ENCODE measurements at regions not wholly inside any gene's neighbourhood (a gene's known extent, or its start where the extent isn't known, plus 50 kb on each side); places are given as distances from the start of the nearest gene placed in this dataset.

GRCh38 chr16:26777821-26778220, 288.9 kb upstream of the C16orf82 start (continued):
- TF ChIP-seq ETV6 (conservative IDR thresholded peaks at IDR 0.05 in 1 of 2, IDR thresholded peaks at IDR 0.05 in 1 of 2; ENCODE audit: borderline replicate concordance in 1 of 2, low read depth in 1 of 2): no peak

GRCh38 chr16:26787924-26788323, 278.8 kb upstream of the C16orf82 start:
- SMC1A ChIA-PET (ENCODE audit: uncharacterized antibody, unreplicated experiment): no interaction called here
- no TSS peak for BruUV-seq (replicated peaks)
- Histone ChIP-seq H3K36me3 (ENCODE audit: control insufficient read depth in 2 of 2, insufficient read depth in 2 of 2, low read length in 1 of 2) (no peaks in the 10 kb centered on the region), H3K9ac (ENCODE audit: control insufficient read depth, insufficient read depth, low read length) (no peak overlapping the region), H4K20me1 (ENCODE audit: control insufficient read depth, insufficient read depth) (no peaks in the 10 kb centered on the region), H3K27ac (ENCODE audit: control insufficient read depth, insufficient read depth) (no peak overlapping the region), H2AFZ (ENCODE audit: control insufficient read depth, low read depth, low read length) (no peak overlapping the region), H3K27me3 (replicated peaks in 1 of 2; ENCODE audit: control insufficient read depth in 2 of 2, insufficient read depth in 2 of 2, low read length in 1 of 2) (no peaks in the 10 kb centered on the region), H3K4me3 (no peak overlapping the region), H3K9me3 (replicated peaks; ENCODE audit: control insufficient read depth, insufficient read depth, low read length) (no peaks in the 10 kb centered on the region), H3K79me2 (ENCODE audit: control insufficient read depth, insufficient read depth, low read length) (no peaks in the 10 kb centered on the region), H3K4me1 (ENCODE audit: control insufficient read depth, insufficient read depth, low read length) (no peaks in the 10 kb centered on the region), H3K4me2 (ENCODE audit: control insufficient read depth, insufficient read depth) (no peak overlapping the region)
- POLR2A ChIA-PET: no interaction called here
- FAIRE-seq (no peak), DNase-seq (ENCODE audit: low read depth, low spot score) (no peak), ATAC-seq (no peak)
- intact Hi-C loops (cut with micrococcal nuclease; ENCODE audit: unreplicated experiment) (no loop called here), in situ Hi-C loops (cut with MboI) (no loop called here)
- CTCF ChIA-PET: no interaction called here
- WGBS (ENCODE audit: insufficient coverage, insufficient replicate concordance, low lambda C conversion rate, missing lambda C conversion rate): 23% methylated on average over 4 of the region's 4 CpGs
- RAD21 ChIA-PET (ENCODE audit: unreplicated experiment): no interaction called here
- TF ChIP-seq BACH1 (IDR thresholded peaks at IDR 0.05; ENCODE audit: borderline replicate concordance) (no peak), CREM (IDR thresholded peaks at IDR 0.05; ENCODE audit: low read depth) (0 out of 2 replicates have a peak, but pooled peaks have one; percentile 34)

- Histone ChIP-seq H3K9me3 (replicated peaks; ENCODE audit: control insufficient read depth, insufficient read depth, low read length) (no peaks in the 10 kb centered on the region), H4K20me1 (ENCODE audit: control insufficient read depth, insufficient read depth) (no peaks in the 10 kb centered on the region), H3K27me3 (replicated peaks in 1 of 2; ENCODE audit: control insufficient read depth in 2 of 2, insufficient read depth in 2 of 2, low read length in 1 of 2) (no peaks in the 10 kb centered on the region), H3K27ac (ENCODE audit: control insufficient read depth, insufficient read depth) (no peak overlapping the region), H3K4me2 (ENCODE audit: control insufficient read depth, insufficient read depth) (no peak overlapping the region), H2AFZ (ENCODE audit: control insufficient read depth, low read depth, low read length) (no peak overlapping the region), H3K4me1 (ENCODE audit: control insufficient read depth, insufficient read depth, low read length) (no peaks in the 10 kb centered on the region), H3K79me2 (ENCODE audit: control insufficient read depth, insufficient read depth, low read length) (no peaks in the 10 kb centered on the region), H3K36me3 (ENCODE audit: control insufficient read depth in 2 of 2, insufficient read depth in 2 of 2, low read length in 1 of 2) (no peaks in the 10 kb centered on the region), H3K4me3 (no peak overlapping the region), H3K9ac (ENCODE audit: control insufficient read depth, insufficient read depth, low read length) (no peak overlapping the region)
- intact Hi-C loops (cut with micrococcal nuclease; ENCODE audit: unreplicated experiment) (no loop called here), in situ Hi-C loops (cut with MboI) (no loop called here)
- DNase-seq (ENCODE audit: low read depth, low spot score) (no peak), FAIRE-seq (no peak), ATAC-seq (no peak)
- SMC1A ChIA-PET (ENCODE audit: uncharacterized antibody, unreplicated experiment): no interaction called here
- POLR2A ChIA-PET: no interaction called here
- 3% methylated on average over 6 of the region's 6 CpGs for WGBS (ENCODE audit: insufficient coverage, insufficient replicate concordance, low lambda C conversion rate, missing lambda C conversion rate)
- no TSS peak for BruUV-seq (replicated peaks)
- RAD21 ChIA-PET (ENCODE audit: unreplicated experiment): no interaction called here
- TF ChIP-seq IKZF1 (conservative IDR thresholded peaks at IDR 0.05) (no peak), HDAC2 (IDR thresholded peaks at IDR 0.05) (no peak), ELK1 (IDR thresholded peaks at IDR 0.05; ENCODE audit: low read depth, low read length) (no peak), SUPT20H (IDR thresholded peaks at IDR 0.05; ENCODE audit: borderline replicate concordance, control insufficient read depth, low read depth, low read length) (no peak), CBX3 (IDR thresholded peaks at IDR 0.05; ENCODE audit: borderline replicate concordance, low read depth) (no peak), NFYA (IDR thresholded peaks at IDR 0.05; ENCODE audit: borderline replicate concordance, low read depth, low read length) (no peak), STAT1 (conservative IDR thresholded peaks at IDR 0.05) (no peak), FOS (IDR thresholded peaks at IDR 0.05; ENCODE audit: borderline replicate concordance, extremely low read depth, insufficient read length) (no peak), SMC3 (IDR thresholded peaks at IDR 0.05; ENCODE audit: borderline replicate concordance, low read length) (no peak)
- CTCF ChIA-PET: no interaction called here
Observed at GRCh38 chr16:26791169-26791568, 275.6 kb upstream of the C16orf82 start.

Data from GM12878 (cell line).